Epithelial cell of prostate (primary cell): ENCODE measurements at regions not wholly inside any gene's neighbourhood (a gene's known extent, or its start where the extent isn't known, plus 50 kb on each side); places are given as distances from the start of the nearest gene placed in this dataset.
"Not testable (repeated sequence)": the region's sequence is repeated elsewhere in the genome, so short reads cannot be mapped to it uniquely, and the experiment has no call there.

Experiments
- DNase-seq: peaks from one replicate; pipeline ENCODE4 v3.0.0-alpha.2; 2011; ENCODE audit warnings: low read depth, low spot score
- H3K27ac ChIP-seq: fragments of 450-650 bp; 2 replicates; pipeline ENCODE4 v1.5.1; 2017; ENCODE audit warnings: mild to moderate bottlenecking

DNA sequence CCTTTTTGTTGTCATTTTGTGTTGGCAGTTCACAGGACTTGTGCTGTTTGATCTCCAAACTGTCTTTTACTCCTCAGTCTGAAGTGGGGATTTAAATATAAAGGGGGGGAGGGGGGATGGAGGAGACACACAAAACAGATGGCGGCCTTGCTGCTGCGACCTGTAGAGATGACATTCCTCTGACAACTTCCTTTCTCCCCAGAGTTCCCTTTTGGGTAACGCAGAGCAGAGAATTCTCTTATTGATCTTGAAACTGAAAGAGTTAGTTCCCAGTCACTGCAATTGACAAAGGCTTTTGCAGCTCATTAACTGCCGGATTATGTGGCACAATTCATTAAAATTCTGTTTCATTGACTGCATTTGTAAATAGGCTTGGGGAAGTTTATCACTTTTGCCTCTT, 279.3 kb downstream of the TSN start:
- no peak overlapping the region for H3K27ac ChIP-seq
- no peak for DNase-seq

GRCh38 chr2:122038816-122039215, 283.4 kb downstream of the TSN start:
- not testable (repeated sequence) for DNase-seq, H3K27ac ChIP-seq

DNA sequence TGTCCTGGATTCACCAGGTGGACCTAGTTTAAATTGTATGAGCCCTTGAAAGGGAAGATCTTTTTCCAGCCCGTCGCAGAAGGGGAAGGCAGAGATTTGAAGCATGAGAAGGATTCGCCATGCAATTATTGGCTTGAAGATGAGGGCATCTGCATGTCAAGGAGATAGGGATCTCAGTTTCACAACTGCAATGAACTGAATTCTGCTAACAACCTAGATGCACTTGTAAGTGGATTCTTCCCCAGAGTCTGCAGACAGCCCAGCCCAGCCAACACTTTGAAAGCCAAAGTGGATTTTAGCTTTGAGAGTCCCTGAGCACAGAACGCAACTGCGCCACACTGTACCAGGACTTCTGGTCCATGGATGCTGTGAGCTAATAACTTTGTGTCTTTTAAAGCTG, 286.0 kb downstream of the TSN start:
- H3K27ac ChIP-seq: no peak overlapping the region
- no peak for DNase-seq

GRCh38 chr2:122051659-122052058, 296.2 kb downstream of the TSN start:
- DNase-seq, H3K27ac ChIP-seq: not testable (repeated sequence)

DNA sequence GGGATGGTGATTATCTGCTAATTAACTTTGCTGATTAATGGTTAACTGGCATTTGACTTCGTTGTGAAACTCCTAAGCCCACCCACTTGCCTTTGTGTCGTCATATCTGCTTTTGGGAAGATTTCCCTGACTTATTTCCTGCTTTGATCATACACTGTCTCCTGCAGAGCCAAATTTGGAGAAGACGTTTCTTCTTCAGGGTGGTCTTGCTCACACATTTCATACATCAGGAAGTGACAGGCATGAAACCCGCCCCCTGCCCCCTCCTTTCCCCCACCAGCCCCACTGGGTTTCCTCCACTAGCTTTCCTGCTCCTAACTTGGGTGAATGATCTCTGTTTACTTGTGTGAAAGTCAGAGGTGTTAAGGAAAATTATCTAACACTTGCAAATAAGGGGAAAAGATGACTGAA, 300.1 kb downstream of the TSN start:
- DNase-seq: no peak

GRCh38 chr2:122056853-122057252, 301.4 kb downstream of the TSN start:
- no peak for DNase-seq
- H3K27ac ChIP-seq: no peak overlapping the region

More for the DNA sequence above, 300.1 kb downstream of the TSN start:
- H3K27ac ChIP-seq: no peak overlapping the region

DNA sequence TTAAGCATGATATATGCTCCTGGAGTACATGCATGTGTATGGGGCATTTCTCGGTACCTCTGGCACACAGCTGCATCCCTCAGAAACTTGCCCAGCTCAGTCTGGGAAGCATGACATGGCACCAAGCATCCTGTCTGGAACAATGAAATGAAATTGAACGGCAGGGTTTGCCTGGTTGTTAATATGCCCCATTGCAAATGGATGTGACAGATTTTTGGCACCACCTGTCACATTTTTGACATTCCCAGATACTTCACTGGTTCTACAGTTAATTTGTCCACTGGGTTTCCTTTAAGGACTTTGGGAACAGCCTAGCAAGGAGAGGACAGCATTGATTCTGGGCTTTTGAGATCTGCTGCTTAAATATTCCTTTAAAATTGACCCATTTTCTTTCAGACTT, 305.8 kb downstream of the TSN start:
- H3K27ac ChIP-seq: no peak overlapping the region

DNA sequence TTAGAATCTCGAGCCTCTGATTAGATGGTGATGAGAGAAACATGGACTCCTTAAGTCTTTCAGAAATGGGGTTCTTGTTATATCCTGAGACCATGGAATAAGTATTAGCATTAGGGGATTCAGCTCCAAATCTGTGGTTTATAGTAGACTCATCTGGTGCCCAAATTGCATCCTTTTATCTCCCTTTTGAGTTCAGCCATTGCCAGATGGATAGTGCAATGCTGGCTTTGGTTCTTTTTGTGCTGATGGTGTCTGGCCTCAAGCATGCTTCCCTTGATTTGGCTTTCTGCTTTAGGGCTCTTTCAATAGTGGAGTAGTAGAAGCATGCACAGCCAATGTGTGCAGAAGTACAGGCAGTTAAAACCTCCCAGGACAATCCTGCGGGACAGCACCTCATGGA, 306.4 kb downstream of the TSN start:
- H3K27ac ChIP-seq: no peak overlapping the region
- DNase-seq: no peak

More for the DNA sequence above, 305.8 kb downstream of the TSN start:
- no peak for DNase-seq

DNA sequence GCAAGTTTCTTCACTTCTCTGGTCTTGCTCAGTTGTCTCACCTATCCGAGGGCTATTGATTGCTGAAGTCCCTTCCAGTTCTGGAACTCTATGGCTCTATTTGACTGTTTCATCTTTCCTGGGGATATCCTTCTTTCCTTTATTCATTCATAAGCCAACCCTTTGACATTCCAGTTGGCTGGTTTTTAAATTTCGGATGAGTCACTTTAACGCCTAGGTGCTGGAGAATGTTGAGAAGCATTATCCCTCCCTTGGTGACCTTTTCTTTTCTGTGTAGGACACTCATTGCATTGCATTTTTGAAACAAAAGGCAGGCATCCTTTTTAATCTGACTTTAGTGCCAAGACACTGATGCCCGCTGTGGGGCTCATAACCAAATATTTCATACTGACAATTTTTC, 307.1 kb downstream of the TSN start:
- H3K27ac ChIP-seq: no peak overlapping the region
- DNase-seq: no peak

DNA sequence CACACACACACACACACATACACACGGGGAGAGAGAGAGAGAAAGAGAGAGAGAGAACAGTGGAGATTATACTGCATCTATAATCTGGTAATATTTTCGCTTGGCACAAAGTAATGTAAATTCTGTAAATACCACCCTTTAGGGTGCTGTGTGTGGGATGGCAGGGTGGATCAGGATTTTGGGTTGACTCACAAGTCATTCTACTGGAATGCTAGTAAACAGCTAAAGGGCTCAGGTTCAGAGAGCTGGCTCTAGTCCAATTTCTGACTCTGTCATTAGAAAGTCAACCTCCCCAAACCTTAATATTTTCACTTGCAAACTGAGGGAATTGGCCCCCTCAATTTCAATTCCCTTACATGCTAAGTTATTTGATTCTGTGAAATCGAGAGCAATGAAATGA, 308.3 kb downstream of the TSN start:
- no peak overlapping the region for H3K27ac ChIP-seq
- no peak for DNase-seq

DNA sequence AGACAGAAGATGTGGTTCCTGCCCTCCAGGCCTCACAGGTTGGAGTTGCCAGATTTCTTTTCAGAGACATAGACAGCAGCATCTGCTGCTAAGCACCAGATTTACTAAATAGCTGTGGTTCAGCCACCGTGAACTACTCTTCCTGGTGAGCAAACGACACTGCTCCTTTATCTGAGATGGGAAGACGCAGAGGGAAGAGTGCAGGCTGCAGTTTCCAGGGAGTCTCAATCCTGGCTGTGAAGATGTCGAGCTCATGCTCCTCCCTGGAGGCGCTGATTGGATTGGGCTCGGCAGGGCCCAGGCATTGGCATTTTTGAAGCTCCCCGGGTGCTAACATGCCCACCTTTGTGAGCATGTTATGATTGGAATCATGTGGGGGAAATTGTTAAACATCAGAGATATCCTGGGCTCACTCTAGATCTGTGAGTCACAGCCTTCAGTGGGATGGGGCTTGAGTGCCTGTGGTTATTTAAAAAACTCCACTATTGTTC, 314.8 kb downstream of the TSN start:
- no peak for DNase-seq
- no peak overlapping the region for H3K27ac ChIP-seq

GRCh38 chr2:122072666-122073065, 317.2 kb downstream of the TSN start:
- DNase-seq: no peak
- no peak overlapping the region for H3K27ac ChIP-seq

DNA sequence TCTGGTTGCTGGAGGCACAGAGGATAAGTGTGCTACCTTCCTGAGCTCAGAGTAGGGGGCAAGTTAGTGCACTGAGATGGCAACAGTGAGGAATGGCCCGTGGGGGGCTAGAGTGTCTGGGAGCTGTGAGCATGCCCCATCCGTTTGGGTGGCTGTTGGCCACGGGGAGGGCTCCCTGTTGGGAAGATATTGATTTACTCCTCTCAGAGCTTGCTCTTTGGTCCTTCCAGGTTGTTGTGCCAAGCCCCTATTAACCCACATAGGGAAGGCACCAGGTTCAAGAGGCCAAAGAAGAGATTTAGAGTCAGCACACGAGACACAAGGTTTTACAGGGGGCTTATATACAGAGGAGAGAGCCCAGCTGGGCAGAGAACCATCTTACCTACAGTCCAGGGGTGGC, 318.8 kb downstream of the TSN start:
- no peak overlapping the region for H3K27ac ChIP-seq
- DNase-seq: no peak

GRCh38 chr2:122075381-122075780, 319.9 kb downstream of the TSN start:
- no peak overlapping the region for H3K27ac ChIP-seq
- no peak for DNase-seq

- no peak overlapping the region for H3K27ac ChIP-seq
- DNase-seq: no peak
Observed at GRCh38 chr2:122077114-122077513, 321.7 kb downstream of the TSN start.

DNA sequence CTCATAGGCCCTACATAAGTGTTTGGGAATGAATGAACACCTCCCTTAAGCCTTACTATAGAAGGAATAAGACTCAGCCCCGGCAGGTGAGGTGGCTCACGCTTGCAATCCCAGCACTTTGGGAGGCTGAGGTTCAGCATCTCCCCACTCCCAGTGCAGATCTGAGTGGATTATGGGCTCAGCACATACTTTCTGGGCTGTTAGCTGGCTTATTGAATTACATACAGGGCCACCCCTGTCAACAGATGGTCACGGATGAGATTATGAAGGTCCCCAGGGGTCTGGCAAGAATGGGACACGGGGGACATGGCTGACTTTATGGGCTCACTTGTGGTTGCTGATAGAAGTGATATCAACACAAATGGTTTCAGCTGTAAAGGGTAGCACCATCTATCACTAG, 322.3 kb downstream of the TSN start:
- no peak for DNase-seq
- no peak overlapping the region for H3K27ac ChIP-seq

DNA sequence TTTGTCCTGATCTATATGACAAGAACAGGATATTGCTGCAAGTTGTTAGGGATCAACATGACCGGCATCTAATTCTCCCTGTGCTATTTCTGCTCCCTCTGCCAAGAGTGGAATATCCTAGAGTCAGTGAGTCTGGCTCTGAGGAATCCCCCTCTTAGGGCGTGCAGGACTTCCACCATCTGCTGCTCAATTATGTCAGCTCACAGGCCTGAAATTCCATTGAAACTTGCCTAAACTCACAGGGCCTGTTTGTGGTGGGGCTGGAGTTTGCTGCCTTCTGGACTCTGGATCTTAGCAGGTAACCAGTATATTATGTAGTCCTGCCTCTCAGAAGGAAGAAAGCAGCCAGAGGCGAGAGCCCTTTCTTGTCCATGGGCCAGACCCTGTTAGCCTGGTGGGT, 323.0 kb downstream of the TSN start:
- DNase-seq: no peak
- no peak overlapping the region for H3K27ac ChIP-seq

- H3K27ac ChIP-seq: no peak overlapping the region
- no peak for DNase-seq
Observed at GRCh38 chr2:122079844-122080243, 324.4 kb downstream of the TSN start.

GRCh38 chr2:122080316-122080715, 324.9 kb downstream of the TSN start:
- DNase-seq: no peak
- no peak overlapping the region for H3K27ac ChIP-seq

DNA sequence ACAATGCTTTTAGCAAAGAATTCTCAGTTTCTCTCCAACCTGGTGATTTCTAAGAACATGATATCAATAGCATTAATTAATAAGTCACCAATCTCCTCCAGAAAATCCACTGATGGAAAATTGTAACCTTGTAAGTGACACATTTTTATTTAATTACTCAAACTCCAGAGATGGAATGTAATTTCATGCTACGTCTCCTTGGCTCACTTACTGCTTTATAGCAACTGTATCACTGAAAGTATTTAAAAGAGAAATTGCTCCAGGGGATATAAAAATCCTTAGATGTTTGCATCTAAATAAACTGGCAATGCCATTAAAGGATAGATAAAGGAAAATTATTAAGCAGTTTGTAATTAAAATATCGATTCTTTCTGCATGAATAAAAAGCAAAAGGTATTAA, 325.4 kb downstream of the TSN start:
- no peak for DNase-seq
- no peak overlapping the region for H3K27ac ChIP-seq

DNA sequence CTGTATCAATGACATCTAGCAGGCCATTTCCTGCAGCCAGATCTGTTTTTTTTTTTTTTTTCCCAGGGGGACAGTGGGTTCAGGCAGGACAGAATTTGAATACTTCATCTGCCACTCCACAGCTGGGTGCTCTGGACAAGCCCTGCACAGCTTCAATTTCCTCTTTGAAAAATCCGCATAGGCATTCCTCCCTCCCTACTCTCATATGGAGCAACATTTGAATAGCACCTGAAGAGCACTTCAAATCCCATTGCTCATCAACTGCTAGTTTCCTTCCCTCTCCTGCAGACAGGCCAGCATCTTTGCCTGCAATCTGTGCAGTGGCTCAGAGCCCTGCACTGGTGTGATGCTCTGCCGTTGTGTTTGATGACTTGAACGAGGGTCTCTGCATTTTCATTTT, 326.3 kb downstream of the TSN start:
- no peak overlapping the region for H3K27ac ChIP-seq
- no peak for DNase-seq

DNA sequence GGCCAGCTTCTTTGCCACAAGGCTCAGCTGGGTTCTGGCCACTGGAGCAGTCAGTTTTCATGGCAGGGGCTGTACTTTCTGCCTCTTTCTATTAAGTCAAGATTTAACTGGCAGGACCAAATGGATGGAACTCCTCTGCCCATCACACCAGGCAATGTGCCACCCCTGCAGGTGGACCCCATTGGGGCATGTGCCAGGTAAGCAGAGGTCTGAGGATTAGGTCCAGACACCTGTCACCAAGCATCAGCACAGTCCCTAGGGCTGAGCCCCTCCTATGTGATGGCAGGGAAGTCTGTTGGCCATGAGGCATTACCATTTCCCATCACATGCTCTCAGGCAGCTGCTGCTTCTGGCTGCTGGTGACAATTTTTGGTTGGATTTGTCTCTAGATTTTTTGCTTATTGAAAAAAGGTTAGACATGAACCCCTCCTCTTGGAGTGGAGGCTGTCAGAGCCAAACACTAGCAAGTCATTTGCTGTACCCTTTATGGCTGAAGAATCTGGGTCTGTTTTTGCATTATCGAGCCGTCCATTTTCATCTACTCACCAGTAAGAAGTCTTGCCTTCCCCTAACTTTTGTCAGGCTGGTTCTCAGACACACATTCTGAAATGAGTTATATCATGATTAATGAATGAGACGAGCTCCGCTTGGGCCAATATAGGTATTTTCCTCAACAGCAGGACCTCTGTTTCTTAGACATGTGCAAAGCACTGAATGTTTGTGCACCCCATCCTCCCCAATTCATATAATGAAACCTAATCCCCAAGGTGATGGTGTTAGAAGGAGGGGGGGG, 328.0 kb downstream of the TSN start:
- DNase-seq: no peak
- H3K27ac ChIP-seq: no peak overlapping the region
